SU-DHL-6 (cell line): ENCODE measurements at regions not wholly inside any gene's neighbourhood (a gene's known extent, or its start where the extent isn't known, plus 50 kb on each side); places are given as distances from the start of the nearest gene placed in this dataset.
"Not testable (repeated sequence)": the region's sequence is repeated elsewhere in the genome, so short reads cannot be mapped to it uniquely, and the experiment has no call there.

Source experiments
- H2AFZ ChIP-seq: fragments of 200-600 bp; sonication (generic); 2 replicates; pipeline ENCODE4 v1.6.1; 2014; ENCODE audit warnings: low read depth, mild to moderate bottlenecking, moderate library complexity, mixed read lengths, antibody characterized with exemption, low read length; ENCODE audit not compliant: severe bottlenecking
- H3F3A ChIP-seq: fragments of 200-600 bp; shearing (Covaris generic); 2 replicates; pipeline ENCODE4 v1.6.0; 2016; ENCODE audit warnings: antibody characterized with exemption, mild to moderate bottlenecking; ENCODE audit not compliant: insufficient read depth
- H3K27ac ChIP-seq: fragments of 200-600 bp; sonication (generic); 2 replicates; pipeline ENCODE4 v1.5.1; 2016; ENCODE audit warnings: low read depth, mild to moderate bottlenecking, low read length, moderate library complexity, mixed read lengths
- H3K27me3 ChIP-seq: fragments of 200-600 bp; sonication (generic), shearing (Covaris generic); 2 replicates; pipeline ENCODE4 v1.6.0; 2014; ENCODE audit warnings: mild to moderate bottlenecking, low read length
- H3K36me3 ChIP-seq: fragments of 200-600 bp; sonication (generic); 2 replicates; pipeline ENCODE4 v1.6.1; 2014; ENCODE audit warnings: mild to moderate bottlenecking, low read length, mixed read lengths
- H3K4me2 ChIP-seq: fragments of 300-600, 200-600 bp; shearing (Covaris generic), sonication (generic); 2 replicates; pipeline ENCODE4 v1.6.0; 2014; ENCODE audit warnings: low read length, low read depth, mild to moderate bottlenecking; ENCODE audit not compliant: poor library complexity, severe bottlenecking
- H3K4me3 ChIP-seq: fragments of 200-600 bp; sonication (generic); 2 replicates; pipeline ENCODE4 v1.5.1; 2014; ENCODE audit warnings: antibody characterized with exemption, low read length, mild to moderate bottlenecking, mixed read lengths; ENCODE audit not compliant: insufficient read depth, poor library complexity, severe bottlenecking
- H3K79me2 ChIP-seq: fragments of 200-600 bp; sonication (generic); 2 replicates; pipeline ENCODE4 v1.6.1; 2014; ENCODE audit warnings: mild to moderate bottlenecking, low read length, moderate library complexity; ENCODE audit not compliant: insufficient read depth
- H3K9ac ChIP-seq: fragments of 200-600 bp; sonication (generic); 2 replicates; pipeline ENCODE4 v1.7.0; 2014; ENCODE audit warnings: mild to moderate bottlenecking, low read length
- H3K9me2 ChIP-seq: fragments of 200-600 bp; sonication (generic); replicated peaks from 2 replicates; pipeline ENCODE4 v1.6.1; 2014; ENCODE audit warnings: low read length; ENCODE audit not compliant: insufficient read depth
- H3K9me3 ChIP-seq: fragments of 200-600 bp; sonication (generic); 2 replicates; pipeline ENCODE4 v1.6.1; 2014; ENCODE audit warnings: low read length, mixed read lengths; ENCODE audit not compliant: insufficient read depth
- H4K20me1 ChIP-seq: fragments of 200-600 bp; sonication (generic); 2 replicates; pipeline ENCODE4 v1.6.1; 2014; ENCODE audit warnings: low read depth, mild to moderate bottlenecking, antibody characterized with exemption, low read length, moderate library complexity, mixed read lengths
- CTCF ChIP-seq: fragments of 200-600 bp; sonication (generic); IDR thresholded peaks from one replicate; pipeline ENCODE4 v1.5.1; 2017; ENCODE audit warnings: antibody characterized with exemption, mild to moderate bottlenecking, low read length, moderate library complexity; ENCODE audit not compliant: insufficient read depth, poor library complexity, severe bottlenecking
- EZH2phosphoT487 ChIP-seq: fragments of 200-600 bp; sonication (generic), shearing (Covaris generic); conservative IDR thresholded peaks from 2 replicates; pipeline ENCODE4 v1.6.1; 2018; ENCODE audit warnings: mild to moderate bottlenecking, antibody characterized with exemption, low read length, moderate library complexity, mixed read lengths

GRCh38 chr4:181855307-181855706 is 387.9 kb upstream of the TENM3 start:
- H2AFZ ChIP-seq = no peak overlapping the region
- no peaks in the 10 kb centered on the region for H3K9me2 ChIP-seq
- H3K4me3 ChIP-seq = no peak overlapping the region
- peaks cover 3% of the 10 kb centered on the region; the same call in 1 of the 2 replicates for H3K9me3 ChIP-seq
- no peak overlapping the region for H3K27ac ChIP-seq
- H3K36me3 ChIP-seq = no peaks in the 10 kb centered on the region
- TF ChIP-seq EZH2phosphoT487 = no peak
- no peak for TF ChIP-seq CTCF
- H4K20me1 ChIP-seq = no peaks in the 10 kb centered on the region
- H3K9ac ChIP-seq = no peak overlapping the region
- no peaks in the 10 kb centered on the region for H3K79me2 ChIP-seq
- no peaks in the 10 kb centered on the region for H3F3A ChIP-seq
- H3K4me2 ChIP-seq = no peak overlapping the region
- no peaks in the 10 kb centered on the region for H3K27me3 ChIP-seq

- not testable (repeated sequence) for H3K27me3 ChIP-seq, H4K20me1 ChIP-seq, H3K27ac ChIP-seq, H2AFZ ChIP-seq, H3K9me2 ChIP-seq, H3K9ac ChIP-seq, H3F3A ChIP-seq, H3K9me3 ChIP-seq, H3K4me3 ChIP-seq, H3K79me2 ChIP-seq, H3K36me3 ChIP-seq, H3K4me2 ChIP-seq
Observed at GRCh38 chr4:181857471-181857870, 385.7 kb upstream of the TENM3 start.

- no peak overlapping the region for H3K27ac ChIP-seq
Observed at GRCh38 chr4:181858741-181859140, 384.5 kb upstream of the TENM3 start.

DNA sequence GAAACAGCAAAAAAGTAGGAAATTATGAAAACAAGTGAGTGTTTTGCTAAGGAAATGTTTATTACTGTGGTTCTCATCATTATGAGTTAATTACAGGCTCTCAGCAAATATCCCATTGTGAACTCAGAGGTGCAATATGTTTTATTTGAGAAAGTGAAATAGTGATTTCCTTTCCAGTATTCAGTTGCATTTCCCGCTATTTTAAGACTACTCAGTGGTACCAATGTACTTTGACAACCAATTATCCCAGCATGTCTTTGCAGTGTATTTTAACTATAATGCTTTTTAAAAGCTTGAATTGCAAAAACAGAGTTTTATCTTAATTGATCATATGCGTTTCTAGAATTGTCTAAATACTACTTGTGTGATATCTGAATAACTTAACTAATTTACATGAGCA is 383.8 kb upstream of the TENM3 start:
- Histone ChIP-seq H3K4me3 (no peak overlapping the region), H3K9ac (no peak overlapping the region), H3K9me3 (peaks cover 3% of the 10 kb centered on the region; the same call in 1 of the 2 replicates), H3K27me3 (no peaks in the 10 kb centered on the region), H2AFZ (no peak overlapping the region), H3K4me2 (no peak overlapping the region), H3K36me3 (no peaks in the 10 kb centered on the region), H3K9me2 (no peaks in the 10 kb centered on the region), H4K20me1 (no peaks in the 10 kb centered on the region), H3K79me2 (no peaks in the 10 kb centered on the region), H3F3A (no peaks in the 10 kb centered on the region), H3K27ac (no peak overlapping the region)
- TF ChIP-seq EZH2phosphoT487 = no peak
- TF ChIP-seq CTCF = no peak

More at GRCh38 chr4:181858741-181859140, 384.5 kb upstream of the TENM3 start:
- H3F3A ChIP-seq = no peaks in the 10 kb centered on the region
- no peak overlapping the region for H2AFZ ChIP-seq
- H4K20me1 ChIP-seq = no peaks in the 10 kb centered on the region
- TF ChIP-seq EZH2phosphoT487 (no peak), CTCF (no peak)
- H3K9me2 ChIP-seq = no peaks in the 10 kb centered on the region
- no peaks in the 10 kb centered on the region for H3K79me2 ChIP-seq
- no peaks in the 10 kb centered on the region for H3K27me3 ChIP-seq
- peaks cover 3% of the 10 kb centered on the region; the same call in 1 of the 2 replicates for H3K9me3 ChIP-seq
- no peak overlapping the region for H3K4me3 ChIP-seq
- H3K4me2 ChIP-seq = no peak overlapping the region
- H3K9ac ChIP-seq = no peak overlapping the region
- H3K36me3 ChIP-seq = no peaks in the 10 kb centered on the region
